Activated CD4-positive, alpha-beta memory T cell treated with anti-CD3 and anti-CD28 coated beads for 36 hours (primary cell): ENCODE measurements at regions not wholly inside any gene's neighbourhood (a gene's known extent, or its start where the extent isn't known, plus 50 kb on each side); places are given as distances from the start of the nearest gene placed in this dataset.
"Not testable (repeated sequence)": the region's sequence is repeated elsewhere in the genome, so short reads cannot be mapped to it uniquely, and the experiment has no call there.

Experiments used
- CTCF ChIA-PET: fragments of 350-600 bp; sonication (Branson Sonifier 250); formaldehyde crosslinking; loops from one replicate; lab custom pipeline; 2021; ENCODE audit warnings: antibody characterized with exemption, inconsistent platforms; lab: Charles Lee
- POLR2A ChIA-PET: fragments of 350-600 bp; sonication (Branson Sonifier 250); formaldehyde crosslinking; loops from one replicate; lab custom pipeline; 2021; ENCODE audit warnings: antibody characterized with exemption; lab: Charles Lee
- DNase-seq: peaks from one replicate; pipeline ENCODE4 v3.0.0-alpha.2; 2020
- H3K27ac Mint-ChIP-seq: one replicate; pipeline ENCODE4 v1.8.0; 2021; ENCODE audit warnings: mixed read lengths
- H3K27me3 Mint-ChIP-seq: one replicate; pipeline ENCODE4 v1.8.0; 2021; ENCODE audit warnings: mixed read lengths
- H3K36me3 Mint-ChIP-seq: one replicate; pipeline ENCODE4 v1.8.0; 2021; ENCODE audit warnings: mixed read lengths
- H3K4me1 Mint-ChIP-seq: one replicate; pipeline ENCODE4 v1.8.0; 2021; ENCODE audit warnings: low read depth, mixed read lengths
- H3K4me3 Mint-ChIP-seq: one replicate; pipeline ENCODE4 v1.8.0; 2021; ENCODE audit warnings: mild to moderate bottlenecking, mixed read lengths
- H3K9me3 Mint-ChIP-seq: one replicate; pipeline ENCODE4 v1.8.0; 2021; ENCODE audit warnings: mixed read lengths
- intact Hi-C: fragments of 100-400 bp; cut with micrococcal nuclease; formaldehyde crosslinking; loops from one replicate; pipeline ENCODE4 v1.15.1; 2023

DNA sequence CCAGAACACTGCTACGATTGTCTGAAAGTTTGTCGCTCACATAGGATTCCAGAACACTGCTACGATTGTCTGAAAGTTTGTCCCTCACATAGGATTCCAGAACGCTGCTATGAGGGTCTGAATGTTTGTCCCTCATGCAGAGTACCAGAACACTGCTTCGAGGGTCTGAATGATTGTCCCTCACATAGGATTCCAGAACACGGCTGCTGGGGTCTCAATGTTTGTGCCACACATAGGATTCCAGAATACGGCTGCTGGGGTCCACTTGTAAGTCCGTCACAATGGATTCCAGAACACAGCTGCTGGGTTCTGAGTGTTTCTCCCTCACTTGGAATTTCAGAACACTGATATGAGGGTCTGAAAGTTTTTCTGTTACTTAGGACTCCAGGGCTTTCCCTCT, 203.3 kb downstream of the FOXD4L6 start:
- H3K9me3 Mint-ChIP-seq, result peaks cover 89% of the 10 kb centered on the region
- H3K4me3 Mint-ChIP-seq, result no peak overlapping the region
- H3K4me1 Mint-ChIP-seq, result no peaks in the 10 kb centered on the region
- H3K27me3 Mint-ChIP-seq, result no peaks in the 10 kb centered on the region
- intact Hi-C loops, result no loop called here
- H3K36me3 Mint-ChIP-seq, result peaks cover 19% of the 10 kb centered on the region
- POLR2A ChIA-PET, result no interaction called here
- DNase-seq, result no peak
- CTCF ChIA-PET, result no interaction called here
- H3K27ac Mint-ChIP-seq, result no peak overlapping the region

DNA sequence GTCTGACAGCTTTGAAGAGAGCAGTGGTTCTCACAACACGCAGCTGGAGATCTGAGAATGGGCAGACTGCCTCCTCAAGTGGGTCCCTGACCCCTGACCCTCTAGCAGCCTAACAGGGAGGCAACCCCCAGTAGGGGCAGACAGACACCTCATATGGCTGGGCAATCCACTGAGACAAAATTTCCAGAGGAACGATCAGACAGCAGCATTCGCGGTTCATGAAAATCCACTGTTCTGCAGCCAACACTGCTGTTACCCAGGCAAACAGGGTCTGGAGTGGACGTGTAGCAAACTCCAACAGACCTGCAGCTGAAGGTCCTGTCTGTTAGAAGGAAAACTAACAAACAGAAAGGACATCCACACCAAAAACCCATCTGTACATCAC, 212.1 kb downstream of the FOXD4L6 start:
- POLR2A ChIA-PET, intact Hi-C loops, H3K27me3 Mint-ChIP-seq, H3K4me3 Mint-ChIP-seq, H3K27ac Mint-ChIP-seq, DNase-seq, H3K4me1 Mint-ChIP-seq, CTCF ChIA-PET: not testable (repeated sequence)
- Mint-ChIP-seq H3K36me3 (peaks cover 63% of the 10 kb centered on the region), H3K9me3 (peaks cover 92% of the 10 kb centered on the region)

DNA sequence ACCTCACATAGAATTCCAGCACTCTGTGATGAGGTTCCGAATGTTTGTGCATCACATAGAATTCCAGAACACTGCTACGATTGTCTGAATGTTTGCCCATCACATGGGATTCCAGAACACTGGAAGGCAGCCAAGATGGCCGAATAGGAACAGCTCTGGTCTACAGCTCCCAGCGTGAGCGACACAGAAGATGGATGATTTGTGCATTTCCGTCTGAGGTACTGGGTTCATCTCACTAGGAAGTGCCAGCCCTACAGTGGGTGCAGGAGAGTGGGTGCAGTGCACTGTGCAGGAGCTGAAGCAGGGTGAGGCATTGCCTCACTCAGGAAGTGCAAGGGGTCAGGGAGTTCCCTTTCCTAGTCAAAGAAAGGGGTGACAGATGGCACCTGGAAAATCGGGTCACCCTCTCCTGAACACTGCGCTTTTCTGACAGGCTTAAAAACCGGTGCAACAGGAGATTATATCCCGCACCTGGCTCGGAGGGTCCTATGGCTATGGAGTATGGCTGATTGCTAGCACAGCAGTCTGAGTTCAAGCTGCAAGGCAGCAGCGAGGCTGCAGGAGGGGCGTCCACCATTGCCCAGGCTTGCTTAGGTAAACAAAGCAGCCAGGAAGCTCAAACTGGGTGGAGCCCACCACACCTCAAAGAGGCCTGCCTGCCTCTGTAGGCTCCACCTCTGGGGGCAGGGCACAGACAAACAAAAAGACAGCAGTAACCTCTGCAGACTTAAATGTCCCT, 212.7 kb downstream of the FOXD4L6 start:
- Mint-ChIP-seq H3K36me3 (peaks cover 68% of the 10 kb centered on the region), H3K9me3 (peaks cover 95% of the 10 kb centered on the region)
- DNase-seq, H3K27me3 Mint-ChIP-seq, POLR2A ChIA-PET, intact Hi-C loops, H3K4me1 Mint-ChIP-seq, H3K4me3 Mint-ChIP-seq, H3K27ac Mint-ChIP-seq, CTCF ChIA-PET: not testable (repeated sequence)

DNA sequence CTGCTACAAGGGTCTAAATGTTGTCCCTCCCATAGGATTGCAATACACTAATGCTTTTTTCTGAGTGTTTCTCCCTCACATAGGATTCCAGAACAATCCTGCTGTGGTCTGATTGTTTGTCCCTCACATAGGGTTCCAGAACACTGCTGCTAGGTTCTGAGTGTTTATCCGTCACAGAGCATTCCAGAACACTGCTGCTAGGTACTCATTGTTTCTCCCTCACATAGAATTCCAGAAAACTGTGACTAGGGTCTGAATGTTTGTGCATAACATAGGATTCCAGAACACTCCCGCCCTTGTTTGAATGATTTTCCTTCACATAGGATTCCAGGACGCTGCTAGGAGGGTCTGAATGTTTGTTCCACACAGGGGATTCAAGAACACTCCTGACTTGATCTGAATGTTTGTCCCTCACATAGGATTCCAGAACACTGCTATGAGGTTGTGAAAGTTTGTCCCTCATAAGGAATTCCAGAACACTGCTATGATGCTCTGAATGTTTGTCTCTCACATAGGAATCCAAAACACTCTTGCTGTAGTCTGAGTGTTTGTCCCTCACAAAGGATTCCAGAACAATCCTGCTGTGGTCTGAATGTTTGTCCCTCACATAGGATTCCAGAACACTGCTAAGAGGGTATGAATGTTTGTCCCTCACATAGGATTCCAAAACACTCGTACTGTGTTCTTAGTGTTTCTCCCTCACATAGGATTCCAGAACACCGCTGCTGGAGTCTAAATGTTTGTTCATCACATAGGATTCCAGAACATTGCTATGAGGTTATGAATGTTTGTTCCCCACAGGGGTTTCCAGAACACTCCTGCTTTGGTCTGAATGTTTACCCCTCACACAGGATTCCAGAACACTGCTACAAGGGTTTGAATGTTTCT, 213.5 kb downstream of the FOXD4L6 start:
- POLR2A ChIA-PET, result no interaction called here
- CTCF ChIA-PET, result no interaction called here
- H3K27ac Mint-ChIP-seq, result no peak overlapping the region
- H3K27me3 Mint-ChIP-seq, result no peaks in the 10 kb centered on the region
- no peak overlapping the region for H3K4me3 Mint-ChIP-seq
- intact Hi-C loops, result no loop called here
- peaks cover 96% of the 10 kb centered on the region for H3K9me3 Mint-ChIP-seq
- DNase-seq, result no peak
- H3K36me3 Mint-ChIP-seq, result peaks cover 72% of the 10 kb centered on the region
- no peaks in the 10 kb centered on the region for H3K4me1 Mint-ChIP-seq

DNA sequence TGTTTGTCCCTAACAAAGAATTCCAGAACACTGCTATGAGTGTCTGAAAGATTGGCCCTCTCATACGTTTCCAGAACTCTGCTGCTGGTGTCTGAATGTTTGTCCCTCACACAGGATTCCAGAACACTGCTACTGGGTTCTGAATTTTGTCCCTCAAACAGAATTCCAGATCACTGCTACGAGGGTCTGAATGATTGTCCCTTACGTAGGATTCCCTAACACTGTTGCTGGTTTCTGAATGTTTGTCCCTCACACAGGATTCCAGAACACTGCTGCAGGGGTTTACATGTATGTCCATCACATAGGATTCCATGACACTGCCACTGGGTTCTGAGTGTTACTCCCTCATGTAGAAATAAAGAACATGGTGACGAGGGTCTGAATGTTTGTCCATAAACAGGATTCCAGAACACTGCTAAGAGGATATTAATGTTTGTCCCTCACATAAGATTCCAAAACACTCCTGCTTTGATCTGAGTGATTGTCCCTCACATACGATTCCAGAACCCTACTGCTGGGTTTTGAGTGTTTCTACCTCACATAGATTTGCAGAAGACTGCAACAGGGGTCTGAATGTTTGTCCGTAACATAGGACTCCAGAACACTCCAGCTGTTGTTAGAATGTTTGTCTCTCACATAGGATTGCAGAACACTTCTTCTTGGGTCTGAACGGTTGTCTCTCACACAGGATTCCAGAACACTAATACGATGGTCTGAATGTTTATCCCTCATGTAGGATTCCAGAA, 214.4 kb downstream of the FOXD4L6 start:
- Mint-ChIP-seq H3K36me3 (peaks cover 70% of the 10 kb centered on the region), H3K4me3 (no peak overlapping the region), H3K9me3 (peaks cover 96% of the 10 kb centered on the region), H3K4me1 (no peaks in the 10 kb centered on the region), H3K27ac (no peak overlapping the region), H3K27me3 (no peaks in the 10 kb centered on the region)
- CTCF ChIA-PET, result no interaction called here
- intact Hi-C loops, result no loop called here
- DNase-seq, result no peak
- POLR2A ChIA-PET, result no interaction called here

DNA sequence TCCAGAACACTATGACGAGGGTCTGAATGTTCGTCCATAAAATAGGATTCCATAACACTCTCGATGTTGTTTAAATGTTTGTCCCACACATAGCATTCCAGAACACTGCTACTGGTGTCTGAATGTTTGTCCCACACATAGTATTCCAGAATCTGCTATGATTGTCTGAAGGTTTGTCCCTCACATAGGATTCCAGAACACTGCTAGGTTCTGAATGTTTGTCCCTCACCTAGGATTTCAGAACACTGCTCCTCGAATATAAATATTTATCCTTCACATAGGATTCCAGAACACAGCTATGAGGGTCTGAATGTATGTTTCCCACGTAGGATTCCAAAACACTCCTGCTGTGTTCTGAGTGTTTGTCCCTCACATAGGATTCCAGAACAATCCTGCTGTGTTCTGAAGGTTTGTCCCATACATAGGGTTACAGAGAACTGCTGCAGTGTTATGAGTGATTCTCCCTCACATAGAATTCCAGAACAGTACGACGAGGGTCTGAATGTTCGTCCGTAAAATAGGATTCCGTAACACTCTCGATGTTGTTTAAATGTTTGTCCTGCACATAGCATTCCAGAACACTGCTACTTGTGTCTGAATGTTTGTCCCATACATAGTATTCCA, 215.3 kb downstream of the FOXD4L6 start:
- CTCF ChIA-PET, result no interaction called here
- no peak overlapping the region for H3K27ac Mint-ChIP-seq
- H3K9me3 Mint-ChIP-seq, result peaks cover 96% of the 10 kb centered on the region
- POLR2A ChIA-PET, result no interaction called here
- no peak overlapping the region for H3K4me3 Mint-ChIP-seq
- H3K27me3 Mint-ChIP-seq, result peaks cover under 1% of the 10 kb centered on the region
- intact Hi-C loops, result no loop called here
- H3K36me3 Mint-ChIP-seq, result peaks cover 68% of the 10 kb centered on the region
- no peak for DNase-seq
- no peaks in the 10 kb centered on the region for H3K4me1 Mint-ChIP-seq

DNA sequence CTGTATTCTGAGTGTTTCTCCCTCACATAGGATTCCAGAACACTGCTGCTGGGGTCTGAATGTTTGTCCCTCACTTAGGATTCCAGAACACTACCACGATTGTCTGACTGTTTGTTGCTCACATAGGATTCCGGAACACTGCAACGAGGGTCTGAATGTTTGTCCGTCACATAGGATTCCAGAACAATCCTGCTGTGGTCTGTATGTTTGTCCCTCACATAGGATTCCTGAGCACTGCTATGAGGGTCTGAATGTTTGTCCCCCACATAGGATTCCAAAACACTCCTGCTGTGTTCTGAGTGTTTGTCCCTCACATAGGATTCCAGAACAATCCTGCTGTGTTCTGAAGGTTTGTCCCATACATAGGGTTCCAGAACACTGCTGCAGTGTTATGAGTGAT, 215.8 kb downstream of the FOXD4L6 start:
- Mint-ChIP-seq H3K36me3 (peaks cover 67% of the 10 kb centered on the region), H3K9me3 (peaks cover 96% of the 10 kb centered on the region)
- H3K4me3 Mint-ChIP-seq, H3K27ac Mint-ChIP-seq, H3K4me1 Mint-ChIP-seq, CTCF ChIA-PET, DNase-seq, intact Hi-C loops, POLR2A ChIA-PET, H3K27me3 Mint-ChIP-seq: not testable (repeated sequence)

DNA sequence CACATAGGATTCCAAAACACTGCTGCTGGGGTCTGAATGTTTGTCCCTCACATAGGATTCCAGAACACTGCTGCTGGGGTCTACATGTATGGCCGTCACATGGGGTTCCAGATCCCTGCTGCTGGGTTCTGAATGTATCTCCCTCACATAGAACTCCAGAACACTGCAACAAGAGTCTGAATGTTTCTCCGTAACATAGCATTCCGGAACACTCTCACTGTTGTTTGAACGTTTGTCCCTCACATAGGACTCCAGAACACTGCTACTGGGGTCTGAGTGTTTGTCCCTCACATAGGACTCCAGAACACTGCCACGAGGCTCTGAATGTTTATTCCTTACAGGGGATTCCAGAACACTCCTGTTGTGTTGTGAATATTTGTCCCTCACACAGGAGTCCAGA, 216.8 kb downstream of the FOXD4L6 start:
- intact Hi-C loops, result no loop called here
- Mint-ChIP-seq H3K36me3 (peaks cover 71% of the 10 kb centered on the region), H3K4me3 (no peak overlapping the region), H3K9me3 (peaks cover 99% of the 10 kb centered on the region), H3K4me1 (no peaks in the 10 kb centered on the region), H3K27me3 (peaks cover 7% of the 10 kb centered on the region), H3K27ac (no peak overlapping the region)
- ChIA-PET CTCF (no interaction called here), POLR2A (no interaction called here)
- no peak for DNase-seq

DNA sequence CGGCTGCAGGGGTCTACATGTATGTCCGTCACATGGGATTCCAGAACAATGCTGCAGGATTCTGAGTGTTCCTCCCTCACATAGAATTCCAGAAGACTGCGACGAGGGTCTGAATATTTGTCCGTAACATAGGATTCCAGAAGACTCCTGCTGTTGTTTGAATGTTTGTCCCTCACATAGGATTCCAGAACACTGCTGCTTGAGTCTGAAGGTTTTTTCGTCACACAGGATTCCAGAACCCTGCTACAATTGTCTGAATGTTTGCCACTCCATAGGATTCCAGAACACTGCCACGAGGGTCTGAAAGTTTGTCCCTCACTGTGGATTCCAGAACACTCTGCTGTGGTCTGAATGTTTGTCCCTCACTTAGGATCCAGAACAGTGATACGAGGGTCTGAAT, 217.5 kb downstream of the FOXD4L6 start:
- H3K9me3 Mint-ChIP-seq, result peaks cover 99% of the 10 kb centered on the region
- POLR2A ChIA-PET, H3K4me3 Mint-ChIP-seq, H3K4me1 Mint-ChIP-seq, H3K27ac Mint-ChIP-seq, intact Hi-C loops, H3K27me3 Mint-ChIP-seq, CTCF ChIA-PET, DNase-seq: not testable (repeated sequence)
- peaks cover 66% of the 10 kb centered on the region for H3K36me3 Mint-ChIP-seq

DNA sequence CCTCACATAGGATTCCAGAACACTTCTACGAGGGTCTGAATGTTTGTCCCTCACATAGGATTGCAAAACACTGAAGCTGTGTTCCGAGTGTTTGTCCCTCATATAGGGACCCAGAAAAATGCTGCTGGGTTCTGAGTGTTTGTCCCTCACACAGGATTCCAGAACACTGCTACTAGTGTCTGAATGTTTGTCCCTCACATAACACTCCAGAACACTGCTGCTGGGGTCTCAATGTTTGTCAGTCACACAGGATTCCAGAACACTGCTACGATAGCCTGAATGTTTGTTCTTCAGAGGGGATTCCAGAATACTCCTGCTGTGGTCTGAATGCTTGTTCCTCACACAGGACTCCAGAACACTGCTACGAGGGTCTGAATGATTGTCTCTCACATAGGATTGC, 218.7 kb downstream of the FOXD4L6 start:
- no peaks in the 10 kb centered on the region for H3K4me1 Mint-ChIP-seq
- intact Hi-C loops, result no loop called here
- no peak overlapping the region for H3K4me3 Mint-ChIP-seq
- H3K27ac Mint-ChIP-seq, result no peak overlapping the region
- no peak for DNase-seq
- H3K27me3 Mint-ChIP-seq, result peaks cover 7% of the 10 kb centered on the region
- ChIA-PET POLR2A (no interaction called here), CTCF (no interaction called here)
- peaks cover 100% of the 10 kb centered on the region for H3K9me3 Mint-ChIP-seq
- peaks cover 57% of the 10 kb centered on the region for H3K36me3 Mint-ChIP-seq

DNA sequence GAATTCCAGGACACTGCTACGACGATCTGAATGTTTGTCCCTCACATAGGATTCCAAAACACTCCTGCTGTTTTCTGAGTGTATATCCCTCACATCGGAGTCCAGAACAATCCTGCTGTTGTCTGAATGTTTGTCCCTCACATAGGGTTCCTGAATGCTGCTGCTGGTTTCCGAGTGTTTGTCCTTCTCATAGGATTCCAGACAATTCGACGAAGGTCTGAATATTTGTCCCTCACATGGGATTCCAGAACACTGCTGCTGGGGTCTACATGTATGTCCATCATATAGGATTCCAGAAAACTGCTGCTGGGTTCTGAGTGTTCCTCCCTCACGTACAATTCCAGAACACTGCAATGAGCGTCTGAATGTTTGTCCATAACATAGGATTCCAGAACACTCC, 219.4 kb downstream of the FOXD4L6 start:
- CTCF ChIA-PET, intact Hi-C loops, POLR2A ChIA-PET, H3K27ac Mint-ChIP-seq, H3K4me3 Mint-ChIP-seq, H3K27me3 Mint-ChIP-seq, DNase-seq, H3K4me1 Mint-ChIP-seq: not testable (repeated sequence)
- H3K36me3 Mint-ChIP-seq, result peaks cover 57% of the 10 kb centered on the region
- H3K9me3 Mint-ChIP-seq, result peaks cover 100% of the 10 kb centered on the region
